Heart left ventricle (tissue), 16 donors: ENCODE measurements at regions not wholly inside any gene's neighbourhood (a gene's known extent, or its start where the extent isn't known, plus 50 kb on each side); places are given as distances from the start of the nearest gene placed in this dataset.

Experiments used
- ATAC-seq, 4 donors: fragments of 200-7000 bp; cut with Tn5 transposase; one replicate each; pipeline ENCODE4 v1.9.1; 2020 to 2022; ENCODE audit warnings: moderate library complexity in 4 of 4, mild to moderate bottlenecking in 3 of 4, moderate number of reproducible peaks in 1 of 4
- DNase-seq, 5 donors: peaks; one replicate each; pipeline ENCODE4 v3.0.0-alpha.2; 2020
- H3K27ac ChIP-seq, 12 donors: fragments of 200-600 bp; sonication (generic) in 4 of 12; one replicate each; pipeline versions ENCODE4 v1.5.0 to v1.8.0; 2016 to 2022; ENCODE audit warnings: mild to moderate bottlenecking in 2 of 12
- H3K27me3 ChIP-seq, 9 donors: fragments of 200-600 bp; sonication (generic) in 2 of 9; one replicate each; pipeline versions ENCODE4 v1.5.1 to v1.8.0; 2016 to 2022; ENCODE audit warnings: mild to moderate bottlenecking in 3 of 9
- H3K36me3 ChIP-seq, 9 donors: fragments of 200-600 bp; sonication (generic) in 2 of 9; one replicate each; pipeline versions ENCODE4 v1.5.0 to v1.8.0; 2018 to 2022; ENCODE audit warnings: mild to moderate bottlenecking in 2 of 9
- H3K4me1 ChIP-seq, 12 donors: fragments of 200-600 bp; sonication (generic) in 4 of 12; one replicate each; pipeline versions ENCODE4 v1.5.0 to v1.8.0; 2016 to 2022; ENCODE audit warnings: mild to moderate bottlenecking in 3 of 12
- H3K4me3 ChIP-seq, 12 donors: fragments of 200-600 bp; sonication (generic) in 4 of 12; one replicate each; pipeline versions ENCODE4 v1.5.0 to v1.8.0; 2017 to 2022; ENCODE audit warnings: mild to moderate bottlenecking in 9 of 12, moderate library complexity in 4 of 12
- H3K9me3 ChIP-seq, 12 donors: fragments of 200-600 bp; sonication (generic) in 4 of 12; one replicate each; pipeline versions ENCODE4 v1.5.0 to v1.8.0; 2016 to 2022; ENCODE audit warnings: mild to moderate bottlenecking in 1 of 12
- CTCF ChIP-seq, 12 donors: fragments of 200-600 bp; sonication (generic) in 4 of 12; IDR thresholded peaks; one replicate each; pipeline versions ENCODE4 v1.5.0 to v1.8.0; 2018 to 2022; ENCODE audit warnings: antibody characterized with exemption in 12 of 12, mild to moderate bottlenecking in 5 of 12
- POLR2A ChIP-seq, 2 donors: fragments of 450-650 bp; IDR thresholded peaks; one replicate each; pipeline ENCODE4 v1.6.1; 2017; ENCODE audit warnings: antibody characterized with exemption in 2 of 2, mild to moderate bottlenecking in 2 of 2, moderate library complexity in 2 of 2
- WGBS, 4 donors: extraction: QIAGEN DNeasy Blood & Tissue Kit in 2 of 4; methylation state at CpG; one replicate each; pipeline versions ENCODE4 v1.1.5 to v1.1.7; 2013 to 2018; 5-methylcytosine and 5-hydroxymethylcytosine counted together
- intact Hi-C, 10 donors: fragments of 100-400 bp; cut with DNase I; formaldehyde crosslinking; loops; one replicate each; pipeline versions ENCODE4 v1.11.1 to v1.14.2; 2022
- donor health status: ischemic (EF 13 %, LVEDD 7.1; RV severe dilation, severe dysfunction).
- donor health status: healthy with polysubstance abuse.
- donor health status: DM: no; HTN: yes; CAD: no.
- donor health status: DM: no; HTN: no; CAD: no.
- donor health status: ischemic (EF 25% LVEDD 6.9; RV normal size, moderate dysfunction).
- donor health status: ischemic (EF 25% LVEDD 5.7; RV mildly dilated, moderate dysfunction).
- donor health status: healthy.
- donor health status: DM: yes; HTN: yes; CAD: no.
- donor health status: ischemic (EF 35%, LVEDD 5.7; RV mildly dilated, moderate dysfunction).
- donor health status: nonischemic (EF 11% LVEDD 7.7; RV severe dilation, severe dysfunction).
- donor health status: DM: yes; HTN: yes; CAD: no.
- donor health status: PGD.
- donor health status: ischemic (EF 29% LVEDD 5.4; RV normal size, mild dysfunction).
- donor health status: nonischemic (EF 23%, LVEDD 6.1; RV moderate dilation, normal function).

- 79 to 83% (median 81%) methylated on average over 7 of the region's 7 CpGs for WGBS, 4 donors
- ATAC-seq: no peak
Observed at GRCh38 chr1:239817801-239818200, 273.9 kb upstream of the FMN2 start.

GRCh38 chr1:239819096-239819495, 272.6 kb upstream of the FMN2 start:
- TF ChIP-seq POLR2A (IDR thresholded peaks at IDR 0.05): no peak
- TF ChIP-seq CTCF (IDR thresholded peaks at IDR 0.05): no peak
- ATAC-seq (no peak), DNase-seq (no peak)
- H3K4me1 ChIP-seq: peaks cover 0 to 6% (median 0%) of the 10 kb centered on the region in 12 donors
- intact Hi-C loops: no loop called here
- WGBS, 4 donors: 77 to 84% (median 78%) methylated on average over 6 of the region's 6 CpGs
- H3K4me3 ChIP-seq: no peak overlapping the region
- H3K9me3 ChIP-seq: no peaks in the 10 kb centered on the region
- H3K27me3 ChIP-seq: peaks cover 0 to 4% (median 0%) of the 10 kb centered on the region in 9 donors
- no peak overlapping the region for H3K27ac ChIP-seq
- no peaks in the 10 kb centered on the region for H3K36me3 ChIP-seq

More at GRCh38 chr1:239817801-239818200, 273.9 kb upstream of the FMN2 start:
- Histone ChIP-seq H3K27ac (peak overlapping the region in 1 of 12 donors; percentile 71), H3K9me3 (no peaks in the 10 kb centered on the region), H3K36me3 (no peaks in the 10 kb centered on the region), H3K27me3 (peaks cover 0 to 4% (median 0%) of the 10 kb centered on the region in 9 donors), H3K4me1 (peaks cover 0 to 6% (median 0%) of the 10 kb centered on the region in 12 donors), H3K4me3 (no peak overlapping the region)
- no peak for TF ChIP-seq CTCF (IDR thresholded peaks at IDR 0.05)
- intact Hi-C loops: no loop called here
- DNase-seq: no peak

- H3K27ac ChIP-seq: no peak overlapping the region
- DNase-seq (no peak), ATAC-seq (no peak)
- peaks cover 0 to 4% (median 0%) of the 10 kb centered on the region in 9 donors for H3K27me3 ChIP-seq
- no peaks in the 10 kb centered on the region for H3K9me3 ChIP-seq
- H3K4me3 ChIP-seq: no peak overlapping the region
- intact Hi-C loops: no loop called here
- no peaks in the 10 kb centered on the region for H3K36me3 ChIP-seq
- WGBS, 4 donors: 71 to 85% (median 81%) methylated on average over 10 of the region's 10 CpGs
- TF ChIP-seq POLR2A (IDR thresholded peaks at IDR 0.05) (no peak), CTCF (IDR thresholded peaks at IDR 0.05) (no peak)
- H3K4me1 ChIP-seq: peaks cover 0 to 6% (median 0%) of the 10 kb centered on the region in 12 donors
Observed at GRCh38 chr1:239819756-239820250, 271.9 kb upstream of the FMN2 start.

GRCh38 chr1:239823852-239824251, 267.8 kb upstream of the FMN2 start:
- 87 to 88% (median 88%) methylated on average over 13 of the region's 13 CpGs for WGBS, 4 donors
- Histone ChIP-seq H3K4me3 (no peak overlapping the region), H3K4me1 (no peaks in the 10 kb centered on the region), H3K9me3 (no peaks in the 10 kb centered on the region), H3K27me3 (no peaks in the 10 kb centered on the region), H3K27ac (no peak overlapping the region), H3K36me3 (no peaks in the 10 kb centered on the region)
- intact Hi-C loops: no loop called here
- ATAC-seq (no peak), DNase-seq (no peak)
- TF ChIP-seq CTCF (IDR thresholded peaks at IDR 0.05) (no peak), POLR2A (IDR thresholded peaks at IDR 0.05) (no peak)
